ENCODE measurements at regions not wholly inside any gene's neighbourhood (a gene's known extent, or its start where the extent isn't known, plus 50 kb on each side); places are given as distances from the start of the nearest gene placed in this dataset.

- Mint-ChIP-seq H3K36me3 (no peaks in the 10 kb centered on the region), H3K4me3 (no peak overlapping the region), H3K4me1 (no peaks in the 10 kb centered on the region), H3K9me3 (peaks cover 0 to 7% (median 0%) of the 10 kb centered on the region in 7 donors), H3K27me3 (peaks cover 7 to 23% (median 13%) of the 10 kb centered on the region in 3 donors), H3K27ac (no peak overlapping the region)
- DNase-seq (no peak), ATAC-seq (ENCODE audit: low read depth in 2 of 2) (no peak)
These were observed 296.9 kb downstream of the OGFRL1 start for GRCh38 chr6:71585472-71585871.

- no peak for ATAC-seq (ENCODE audit: low read depth in 2 of 2)
- no peak for DNase-seq
- Mint-ChIP-seq H3K4me3 (no peak overlapping the region), H3K27ac (no peak overlapping the region), H3K9me3 (peaks cover 0 to 7% (median 0%) of the 10 kb centered on the region in 7 donors), H3K27me3 (peaks cover 11 to 20% (median 13%) of the 10 kb centered on the region in 3 donors), H3K4me1 (no peaks in the 10 kb centered on the region), H3K36me3 (no peaks in the 10 kb centered on the region)
These were observed 297.9 kb upstream of the RIMS1 start for GRCh38 chr6:71588490-71588889.

DNA sequence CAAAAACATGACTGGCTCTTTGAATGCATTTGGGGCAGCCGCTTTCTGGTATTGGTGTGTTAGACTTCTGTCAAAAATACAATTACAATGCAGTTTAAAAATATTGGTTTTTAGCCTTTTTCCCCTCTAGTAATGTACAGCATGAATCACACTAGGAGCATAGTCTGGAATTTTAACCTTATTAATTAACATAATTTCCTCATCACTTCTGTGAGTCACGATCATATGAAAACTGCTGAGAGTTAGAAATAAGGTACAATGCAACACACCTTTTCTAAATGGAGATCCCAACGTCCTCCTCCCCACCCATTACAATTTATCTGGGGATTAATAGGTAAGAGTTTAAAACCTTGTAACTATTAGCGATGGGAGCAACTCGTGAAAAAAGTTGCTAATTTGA, 297.1 kb upstream of the RIMS1 start:
- H3K27ac Mint-ChIP-seq, result no peak overlapping the region
- no peaks in the 10 kb centered on the region for H3K4me1 Mint-ChIP-seq
- DNase-seq (no peak), ATAC-seq (ENCODE audit: low read depth in 2 of 2) (no peak)
- H3K9me3 Mint-ChIP-seq, result peaks cover 0 to 7% (median 0%) of the 10 kb centered on the region in 7 donors
- H3K36me3 Mint-ChIP-seq, result no peaks in the 10 kb centered on the region
- peaks cover 11 to 20% (median 13%) of the 10 kb centered on the region in 3 donors for H3K27me3 Mint-ChIP-seq
- no peak overlapping the region for H3K4me3 Mint-ChIP-seq

- Mint-ChIP-seq H3K4me1 (no peaks in the 10 kb centered on the region), H3K27me3 (peaks cover 8 to 19% (median 13%) of the 10 kb centered on the region in 3 donors), H3K4me3 (no peak overlapping the region), H3K36me3 (no peaks in the 10 kb centered on the region), H3K27ac (no peak overlapping the region), H3K9me3 (no peaks in the 10 kb centered on the region)
- DNase-seq, result no peak
- ATAC-seq (ENCODE audit: low read depth in 2 of 2), result no peak
These were observed 293.7 kb upstream of the RIMS1 start for GRCh38 chr6:71592643-71593042.

- Mint-ChIP-seq H3K4me1 (peaks cover 0 to 3% (median 0%) of the 10 kb centered on the region in 3 donors), H3K36me3 (no peaks in the 10 kb centered on the region), H3K27me3 (peaks cover 0 to 10% (median 9%) of the 10 kb centered on the region in 3 donors), H3K27ac (no peak overlapping the region), H3K4me3 (no peak overlapping the region), H3K9me3 (peaks cover 0 to 3% (median 0%) of the 10 kb centered on the region in 7 donors)
- DNase-seq (no peak), ATAC-seq (ENCODE audit: low read depth in 2 of 2) (no peak)
These were observed 287.0 kb upstream of the RIMS1 start for GRCh38 chr6:71599359-71599758.

GRCh38 chr6:71602385-71603007, 283.9 kb upstream of the RIMS1 start:
- H3K27ac Mint-ChIP-seq, result no peak overlapping the region
- peaks cover 11 to 18% (median 13%) of the 10 kb centered on the region in 3 donors for H3K27me3 Mint-ChIP-seq
- no peak overlapping the region for H3K4me3 Mint-ChIP-seq
- H3K9me3 Mint-ChIP-seq, result peaks cover 0 to 3% (median 0%) of the 10 kb centered on the region in 7 donors
- H3K4me1 Mint-ChIP-seq, result peaks cover 0 to 3% (median 0%) of the 10 kb centered on the region in 3 donors
- no peaks in the 10 kb centered on the region for H3K36me3 Mint-ChIP-seq
- no peak for DNase-seq
- no peak for ATAC-seq (ENCODE audit: low read depth in 2 of 2)

DNA sequence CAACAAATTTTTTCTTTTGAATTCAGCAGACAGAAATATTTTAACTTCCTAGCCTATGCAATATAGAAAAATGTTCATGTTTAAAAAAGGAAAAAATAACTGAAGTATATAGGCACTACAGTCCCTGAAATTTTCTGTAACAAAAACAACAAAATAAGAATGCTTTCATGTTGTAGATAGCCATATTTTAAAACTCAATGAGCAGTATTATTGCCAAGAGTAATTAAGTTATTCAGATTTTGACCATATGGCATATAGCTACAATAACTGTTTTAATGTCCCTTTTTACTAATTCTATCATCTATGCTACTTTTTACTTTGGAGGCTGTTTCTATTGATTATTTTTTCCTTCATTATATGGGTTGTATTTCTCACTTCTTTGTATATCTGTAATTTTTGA, 283.3 kb upstream of the RIMS1 start:
- Mint-ChIP-seq H3K36me3 (no peaks in the 10 kb centered on the region), H3K27ac (no peak overlapping the region), H3K4me1 (peaks cover 0 to 3% (median 0%) of the 10 kb centered on the region in 3 donors), H3K27me3 (peaks cover 11 to 18% (median 14%) of the 10 kb centered on the region in 3 donors), H3K9me3 (peaks cover 0 to 3% (median 0%) of the 10 kb centered on the region in 7 donors), H3K4me3 (no peak overlapping the region)
- DNase-seq (no peak), ATAC-seq (ENCODE audit: low read depth in 2 of 2) (no peak)

GRCh38 chr6:71608646-71609045, 277.7 kb upstream of the RIMS1 start:
- peaks cover 8 to 15% (median 14%) of the 10 kb centered on the region in 3 donors for H3K27me3 Mint-ChIP-seq
- H3K4me1 Mint-ChIP-seq, result peaks cover 0 to 3% (median 0%) of the 10 kb centered on the region in 3 donors
- no peak for ATAC-seq (ENCODE audit: low read depth in 2 of 2)
- no peak for DNase-seq
- no peaks in the 10 kb centered on the region for H3K36me3 Mint-ChIP-seq
- peaks cover 0 to 3% (median 0%) of the 10 kb centered on the region in 7 donors for H3K9me3 Mint-ChIP-seq
- H3K4me3 Mint-ChIP-seq, result no peak overlapping the region
- H3K27ac Mint-ChIP-seq, result no peak overlapping the region

DNA sequence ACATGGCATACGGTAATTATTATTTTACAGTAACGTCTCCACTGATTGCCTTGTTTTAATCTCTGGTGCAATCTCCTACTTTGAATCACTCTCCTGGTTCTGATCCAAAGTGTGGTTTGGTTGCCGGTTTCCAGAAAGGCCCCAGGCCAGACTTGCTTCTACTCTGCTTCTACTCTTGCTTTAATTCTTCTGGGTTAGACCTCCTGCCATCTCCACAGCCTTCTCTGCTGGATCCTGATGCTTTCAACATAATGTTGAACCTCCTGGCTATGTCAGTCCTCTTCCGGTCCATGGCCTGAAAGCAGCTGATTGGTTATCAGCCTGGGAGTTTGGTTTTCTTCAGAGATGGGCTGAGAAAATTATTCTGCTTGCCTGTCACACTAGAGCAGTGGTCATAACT, 266.5 kb upstream of the RIMS1 start:
- DNase-seq, result no peak
- H3K36me3 Mint-ChIP-seq, result peaks cover 0 to 7% of the 10 kb centered on the region in 2 donors
- peaks cover 8 to 20% (median 9%) of the 10 kb centered on the region in 3 donors for H3K27me3 Mint-ChIP-seq
- no peak for ATAC-seq (ENCODE audit: low read depth in 2 of 2)
- no peak overlapping the region for H3K4me3 Mint-ChIP-seq
- H3K9me3 Mint-ChIP-seq, result peaks cover 5 to 8% (median 6%) of the 10 kb centered on the region in 7 donors
- H3K4me1 Mint-ChIP-seq, result no peaks in the 10 kb centered on the region
- no peak overlapping the region for H3K27ac Mint-ChIP-seq

DNA sequence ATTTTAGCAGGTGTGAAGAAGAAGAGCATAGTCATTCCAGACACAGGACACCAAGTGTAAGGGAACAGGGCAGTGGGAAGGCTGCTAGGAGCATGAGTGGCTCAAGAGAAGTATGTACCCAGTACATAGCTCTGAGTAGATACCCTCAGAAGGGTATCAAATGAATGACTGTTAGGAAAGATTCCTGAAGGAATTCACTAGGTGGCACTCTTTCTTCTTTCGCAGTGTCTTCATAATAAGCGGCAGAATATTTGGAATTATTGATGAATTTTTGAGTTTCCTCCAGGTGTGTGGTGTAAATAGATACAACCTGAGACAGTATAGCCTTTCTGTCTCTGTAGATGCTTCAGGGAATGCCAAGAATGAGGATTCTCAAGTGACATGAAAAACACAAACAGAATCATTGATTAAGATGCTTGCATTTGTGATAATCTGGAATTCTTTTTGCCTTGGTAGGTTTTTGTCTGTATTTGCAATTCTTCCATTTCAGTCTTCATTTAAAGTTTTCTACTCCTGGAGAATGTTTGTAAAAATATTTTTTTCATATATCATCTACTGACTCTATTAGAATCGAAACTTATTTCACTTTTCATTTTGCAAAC, 264.3 kb upstream of the RIMS1 start:
- ATAC-seq (ENCODE audit: low read depth in 2 of 2) (no peak), DNase-seq (no peak)
- Mint-ChIP-seq H3K36me3 (peaks cover 0 to 8% of the 10 kb centered on the region in 2 donors), H3K4me1 (no peaks in the 10 kb centered on the region), H3K27ac (no peak overlapping the region), H3K4me3 (no peak overlapping the region), H3K9me3 (peaks cover 14 to 28% (median 20%) of the 10 kb centered on the region in 7 donors), H3K27me3 (peaks cover 8 to 20% (median 9%) of the 10 kb centered on the region in 3 donors)

GRCh38 chr6:71642120-71642519, 244.2 kb upstream of the RIMS1 start:
- no peak for ATAC-seq (ENCODE audit: low read depth in 2 of 2)
- Mint-ChIP-seq H3K27me3 (peaks cover 0 to 6% (median 0%) of the 10 kb centered on the region in 3 donors), H3K4me3 (no peak overlapping the region), H3K27ac (no peak overlapping the region), H3K36me3 (no peaks in the 10 kb centered on the region), H3K9me3 (peaks cover 0 to 2% (median 0%) of the 10 kb centered on the region in 7 donors), H3K4me1 (no peaks in the 10 kb centered on the region)
- DNase-seq, result no peak

DNA sequence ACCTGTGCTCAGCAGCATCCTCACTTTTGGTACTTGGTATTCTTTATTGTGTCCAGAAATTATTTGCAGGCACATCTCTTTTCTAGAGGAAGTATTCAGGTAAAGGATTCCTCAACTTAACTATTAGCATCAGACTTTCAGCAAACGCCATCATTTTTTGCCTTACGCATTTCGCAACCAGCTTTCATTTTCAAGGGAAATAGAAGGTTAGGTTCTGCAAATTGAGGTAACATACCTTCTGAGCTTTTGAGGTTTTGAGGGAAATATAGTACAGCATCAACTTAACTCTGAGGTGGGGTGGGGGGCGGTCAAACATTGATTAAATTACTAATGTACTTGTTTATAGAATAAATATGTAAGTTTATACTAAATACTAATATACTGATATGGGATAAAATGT, 243.6 kb upstream of the RIMS1 start:
- DNase-seq (no peak), ATAC-seq (ENCODE audit: low read depth in 2 of 2) (no peak)
- Mint-ChIP-seq H3K27me3 (peaks cover 0 to 5% (median 0%) of the 10 kb centered on the region in 3 donors), H3K4me3 (no peak overlapping the region), H3K36me3 (no peaks in the 10 kb centered on the region), H3K9me3 (peaks cover 0 to 2% (median 0%) of the 10 kb centered on the region in 7 donors), H3K27ac (no peak overlapping the region), H3K4me1 (no peaks in the 10 kb centered on the region)

- Mint-ChIP-seq H3K36me3 (no peaks in the 10 kb centered on the region), H3K4me3 (no peak overlapping the region), H3K4me1 (no peaks in the 10 kb centered on the region), H3K27me3 (peaks cover 0 to 5% (median 0%) of the 10 kb centered on the region in 3 donors), H3K27ac (no peak overlapping the region), H3K9me3 (peaks cover 0 to 2% (median 0%) of the 10 kb centered on the region in 7 donors)
- no peak for ATAC-seq (ENCODE audit: low read depth in 2 of 2)
- DNase-seq, result no peak
These were observed 241.1 kb upstream of the RIMS1 start for GRCh38 chr6:71645299-71645698.

DNA sequence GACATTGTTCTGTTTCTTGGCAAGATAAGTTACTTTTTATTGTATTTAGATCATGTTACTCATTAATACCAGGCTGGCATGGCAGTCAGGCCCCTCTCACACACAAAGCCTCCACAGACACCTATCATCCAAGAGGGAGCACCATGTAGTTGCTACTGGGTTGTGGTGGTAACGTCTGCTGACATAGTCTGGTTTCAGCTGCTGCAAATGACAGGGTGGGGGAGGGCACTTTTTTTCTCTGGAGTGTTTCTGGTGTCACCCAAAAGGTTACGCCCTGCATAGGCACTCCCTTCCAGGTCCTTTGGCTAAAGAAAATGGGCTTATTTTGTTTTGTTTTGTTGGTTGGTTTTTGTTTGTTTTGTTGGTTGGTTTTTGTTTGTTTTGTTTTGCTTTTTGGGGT, 236.4 kb upstream of the RIMS1 start:
- H3K36me3 Mint-ChIP-seq, result no peaks in the 10 kb centered on the region
- no peaks in the 10 kb centered on the region for H3K4me1 Mint-ChIP-seq
- DNase-seq, result no peak
- H3K27ac Mint-ChIP-seq, result no peak overlapping the region
- H3K9me3 Mint-ChIP-seq, result peaks cover 0 to 3% (median 0%) of the 10 kb centered on the region in 7 donors
- no peak for ATAC-seq (ENCODE audit: low read depth in 2 of 2)
- H3K27me3 Mint-ChIP-seq, result peaks cover 5 to 8% (median 5%) of the 10 kb centered on the region in 3 donors
- H3K4me3 Mint-ChIP-seq, result no peak overlapping the region

Data from naive B cell (primary cell).